Kidney (tissue), 13 donors: ENCODE measurements at regions not wholly inside any gene's neighbourhood (a gene's known extent, or its start where the extent isn't known, plus 50 kb on each side); places are given as distances from the start of the nearest gene placed in this dataset.

ENCODE experiments used
- DNase-seq, 5 donors: peaks; one replicate each; pipeline ENCODE4 v3.0.0-alpha.2; 2013 to 2020
- FAIRE-seq: peaks from 2 replicates; lab custom pipeline; 2012; peaks lifted over from hg19 to GRCh38; lab: Jason Lieb, UNC
- H3K27ac ChIP-seq, 2 donors: one replicate each; pipeline ENCODE4 v1.7.0; 2013; ENCODE audit warnings: low read depth in 2 of 2, low read length in 2 of 2, inconsistent platforms in 1 of 2
- H3K27me3 ChIP-seq: one replicate; pipeline ENCODE4 v1.7.1; 2013; ENCODE audit warnings: low read length, inconsistent platforms; ENCODE audit not compliant: control insufficient read depth, insufficient read depth
- H3K36me3 ChIP-seq, 3 donors: one replicate each; pipeline versions ENCODE4 v1.7.0 to v1.7.1; 2013; ENCODE audit warnings: low read length in 3 of 3, control low read depth in 1 of 3, inconsistent platforms in 1 of 3; ENCODE audit not compliant: insufficient read depth in 3 of 3, control insufficient read depth in 2 of 3
- H3K4me1 ChIP-seq, 3 donors: one replicate each; pipeline versions ENCODE4 v1.7.0 to v1.7.1; 2013; ENCODE audit warnings: low read length in 3 of 3, inconsistent platforms in 1 of 3, low read depth in 1 of 3; ENCODE audit not compliant: control insufficient read depth in 2 of 3, insufficient read depth in 2 of 3
- H3K4me3 ChIP-seq, 3 donors: one replicate each; pipeline versions ENCODE4 v1.7.0 to v1.8.1; 2013; ENCODE audit warnings: low read length in 3 of 3, control low read depth in 1 of 3, inconsistent platforms in 1 of 3
- H3K9ac ChIP-seq, 3 donors: one replicate each; pipeline versions ENCODE4 v1.7.0 to v1.7.1; 2013; ENCODE audit warnings: low read length in 3 of 3, control low read depth in 1 of 3, inconsistent platforms in 1 of 3
- H3K9me3 ChIP-seq, 3 donors: one replicate each; pipeline versions ENCODE4 v1.7.0 to v1.7.1; 2013; ENCODE audit warnings: low read length in 3 of 3, control low read depth in 1 of 3, inconsistent platforms in 1 of 3; ENCODE audit not compliant: control insufficient read depth in 2 of 3, insufficient read depth in 1 of 3
- CTCF ChIP-seq: IDR thresholded peaks from 3 replicates; pipeline ENCODE4 v1.5.1; 2012; ENCODE audit warnings: mild to moderate bottlenecking, moderate library complexity, borderline replicate concordance; ENCODE audit not compliant: insufficient read depth; ENCODE audit errors: extremely low read depth
- intact Hi-C: fragments of 100-400 bp; cut with DNase I; formaldehyde crosslinking; loops from one replicate; pipeline ENCODE4 v1.11.1; 2022
- donor health status: control.
- donor health status: control.
- donor health status: control.
- donor health status: control.
- donor health status: control.
- donor health status: DM: yes; HTN: yes; CAD: no.
- donor health status: Normal renal cell carcinoma (clear cell type).

- intact Hi-C loops, result no loop called here
- H3K27me3 ChIP-seq, result no peaks in the 10 kb centered on the region
- FAIRE-seq (no peak), DNase-seq (peak in 1 of 5 donors; percentile 71)
- peaks cover 0 to 12% (median 7%) of the 10 kb centered on the region in 3 donors for H3K4me1 ChIP-seq
- H3K9me3 ChIP-seq, result no peaks in the 10 kb centered on the region
- no peak overlapping the region for H3K9ac ChIP-seq
- H3K27ac ChIP-seq, result peak overlapping the region in 1 of 2 donors; percentile 41
- no peaks in the 10 kb centered on the region for H3K36me3 ChIP-seq
- no peak overlapping the region for H3K4me3 ChIP-seq
- no peak for TF ChIP-seq CTCF
Measured at GRCh38 chr10:78937800-78938694, 130.7 kb upstream of the ZMIZ1 start.

- Histone ChIP-seq H3K27ac (peak overlapping the region in 1 of 2 donors; percentile 41), H3K4me1 (peaks cover 0 to 12% (median 7%) of the 10 kb centered on the region in 3 donors), H3K4me3 (no peak overlapping the region), H3K9ac (no peak overlapping the region), H3K9me3 (no peaks in the 10 kb centered on the region), H3K36me3 (no peaks in the 10 kb centered on the region), H3K27me3 (no peaks in the 10 kb centered on the region)
- FAIRE-seq (no peak), DNase-seq (no peak)
- TF ChIP-seq CTCF, result no peak
- intact Hi-C loops, result no loop called here
Measured at GRCh38 chr10:78938695-78939672, 129.8 kb upstream of the ZMIZ1 start.

- TF ChIP-seq CTCF, result no peak
- H3K9ac ChIP-seq, result no peak overlapping the region
- FAIRE-seq, result no peak
- no peaks in the 10 kb centered on the region for H3K36me3 ChIP-seq
- no peaks in the 10 kb centered on the region for H3K27me3 ChIP-seq
- peaks cover 0 to 7% (median 3%) of the 10 kb centered on the region in 3 donors for H3K4me1 ChIP-seq
- no peaks in the 10 kb centered on the region for H3K9me3 ChIP-seq
- intact Hi-C loops, result no loop called here
- H3K4me3 ChIP-seq, result no peak overlapping the region
- H3K27ac ChIP-seq, result no peak overlapping the region
- no peak for DNase-seq
Measured at GRCh38 chr10:78942091-78942501, 126.7 kb upstream of the ZMIZ1 start.
